ENCODE measurements at regions not wholly inside any gene's neighbourhood (a gene's known extent, or its start where the extent isn't known, plus 50 kb on each side); places are given as distances from the start of the nearest gene placed in this dataset.
A peak's percentile ranks its signal among the peaks of the same experiment; 100 is the strongest.
"Not testable (repeated sequence)": the region's sequence is repeated elsewhere in the genome, so short reads cannot be mapped to it uniquely, and the experiment has no call there.

GRCh38 chr13:30065181-30065580 lies 214.8 kb upstream of the UBL3 start:
- peak; percentile 13 for DNase-seq (ENCODE audit: low spot score)

GRCh38 chr13:30063892-30064291 lies 213.5 kb upstream of the UBL3 start:
- DNase-seq (ENCODE audit: low spot score), result no peak

- no peak for DNase-seq (ENCODE audit: low spot score)
Observed at GRCh38 chr13:30061217-30061616, 210.8 kb upstream of the UBL3 start.

GRCh38 chr13:30058429-30058828 lies 208.0 kb upstream of the UBL3 start:
- no peak for DNase-seq (ENCODE audit: low spot score)

GRCh38 chr13:30054546-30054945 lies 204.1 kb upstream of the UBL3 start:
- not testable (repeated sequence) for DNase-seq (ENCODE audit: low spot score)

GRCh38 chr13:30053939-30054338 lies 203.5 kb upstream of the UBL3 start:
- no peak for DNase-seq (ENCODE audit: low spot score)

GRCh38 chr13:30052120-30052519 lies 201.7 kb upstream of the UBL3 start:
- DNase-seq (ENCODE audit: low spot score), result no peak

- DNase-seq (ENCODE audit: low spot score), result no peak
Observed at GRCh38 chr13:30051531-30052060, 201.2 kb upstream of the UBL3 start.

- no peak for DNase-seq (ENCODE audit: low spot score)
Observed at GRCh38 chr13:30049692-30050091, 199.3 kb upstream of the UBL3 start.

- no peak for DNase-seq (ENCODE audit: low spot score)
Observed at GRCh38 chr13:30047154-30047874, 196.9 kb upstream of the UBL3 start.

- peak; percentile 64 for DNase-seq (ENCODE audit: low spot score)
Observed at GRCh38 chr13:30045916-30046704, 195.7 kb upstream of the UBL3 start.

GRCh38 chr13:30044932-30045331 lies 194.5 kb upstream of the UBL3 start:
- no peak for DNase-seq (ENCODE audit: low spot score)

GRCh38 chr13:30043631-30043925 lies 193.2 kb upstream of the UBL3 start:
- DNase-seq (ENCODE audit: low spot score), result no peak

- DNase-seq (ENCODE audit: low spot score), result no peak
Observed at GRCh38 chr13:30042891-30043630, 192.6 kb upstream of the UBL3 start.

- no peak for DNase-seq (ENCODE audit: low spot score)
Observed at GRCh38 chr13:30042272-30042671, 191.9 kb upstream of the UBL3 start.

- no peak for DNase-seq (ENCODE audit: low spot score)
Observed at GRCh38 chr13:30039511-30039911, 189.1 kb upstream of the UBL3 start.

- peak; percentile 68 for DNase-seq (ENCODE audit: low spot score)
Observed at GRCh38 chr13:30038884-30039283, 188.5 kb upstream of the UBL3 start.

- DNase-seq (ENCODE audit: low spot score), result peak; percentile 74
Observed at GRCh38 chr13:30037766-30038165, 187.3 kb upstream of the UBL3 start.

- no peak for DNase-seq (ENCODE audit: low spot score)
Observed at GRCh38 chr13:30037306-30037705, 186.9 kb upstream of the UBL3 start.

GRCh38 chr13:30034458-30034795 lies 184.0 kb upstream of the UBL3 start:
- peak; percentile 68 for DNase-seq (ENCODE audit: low spot score)

GRCh38 chr13:30033681-30034457 lies 183.5 kb upstream of the UBL3 start:
- DNase-seq (ENCODE audit: low spot score), result peak; percentile 92

- DNase-seq (ENCODE audit: low spot score), result no peak
Observed at GRCh38 chr13:30032263-30032662, 181.8 kb upstream of the UBL3 start.

Measured in AG08395 (cell line).